A172 (cell line): ENCODE measurements at regions not wholly inside any gene's neighbourhood (a gene's known extent, or its start where the extent isn't known, plus 50 kb on each side); places are given as distances from the start of the nearest gene placed in this dataset.
"Not testable (repeated sequence)": the region's sequence is repeated elsewhere in the genome, so short reads cannot be mapped to it uniquely, and the experiment has no call there.

ENCODE experiments used
- DNase-seq: peaks from one replicate; pipeline ENCODE4 v3.0.0-alpha.2; 2015; ENCODE audit warnings: low spot score

GRCh38 chr9:90137801-90138200 is 504.8 kb downstream of the DIRAS2 start:
- DNase-seq, result no peak

GRCh38 chr9:90140131-90140818 is 502.3 kb downstream of the DIRAS2 start:
- DNase-seq, result no peak

GRCh38 chr9:90141723-90142122 is 500.9 kb downstream of the DIRAS2 start:
- peak; percentile 11 for DNase-seq

GRCh38 chr9:90142580-90142979 is 500.0 kb downstream of the DIRAS2 start:
- DNase-seq, result peak; percentile 37

GRCh38 chr9:90147426-90147825 is 495.2 kb downstream of the DIRAS2 start:
- DNase-seq, result no peak

- DNase-seq, result no peak
These were observed 486.3 kb downstream of the DIRAS2 start for GRCh38 chr9:90156318-90156717.

GRCh38 chr9:90162326-90162725 is 480.3 kb downstream of the DIRAS2 start:
- DNase-seq, result no peak

GRCh38 chr9:90162819-90163218 is 479.8 kb downstream of the DIRAS2 start:
- no peak for DNase-seq

- DNase-seq, result no peak
These were observed 477.3 kb downstream of the DIRAS2 start for GRCh38 chr9:90165281-90165680.

GRCh38 chr9:90166374-90166773 is 476.2 kb downstream of the DIRAS2 start:
- not testable (repeated sequence) for DNase-seq

GRCh38 chr9:90167914-90168313 is 474.7 kb downstream of the DIRAS2 start:
- DNase-seq, result no peak

GRCh38 chr9:90169490-90169889 is 473.1 kb downstream of the DIRAS2 start:
- DNase-seq, result no peak

GRCh38 chr9:90173935-90174334 is 468.7 kb downstream of the DIRAS2 start:
- not testable (repeated sequence) for DNase-seq

- DNase-seq, result not testable (repeated sequence)
These were observed 468.3 kb downstream of the DIRAS2 start for GRCh38 chr9:90174346-90174745.

GRCh38 chr9:90175257-90175656 is 467.4 kb downstream of the DIRAS2 start:
- DNase-seq, result no peak

GRCh38 chr9:90175865-90176264 is 466.8 kb downstream of the DIRAS2 start:
- no peak for DNase-seq

- no peak for DNase-seq
These were observed 465.7 kb downstream of the DIRAS2 start for GRCh38 chr9:90176901-90177300.

GRCh38 chr9:90180381-90180780 is 462.2 kb downstream of the DIRAS2 start:
- no peak for DNase-seq

- DNase-seq, result no peak
These were observed 454.0 kb downstream of the DIRAS2 start for GRCh38 chr9:90188656-90189055.

- DNase-seq, result no peak
These were observed 453.3 kb downstream of the DIRAS2 start for GRCh38 chr9:90189306-90189705.

GRCh38 chr9:90192465-90192864 is 450.2 kb downstream of the DIRAS2 start:
- DNase-seq, result not testable (repeated sequence)

GRCh38 chr9:90198956-90199355 is 443.7 kb downstream of the DIRAS2 start:
- no peak for DNase-seq

- no peak for DNase-seq
These were observed 440.9 kb downstream of the DIRAS2 start for GRCh38 chr9:90201766-90202165.
